ENCODE measurements at regions not wholly inside any gene's neighbourhood (a gene's known extent, or its start where the extent isn't known, plus 50 kb on each side); places are given as distances from the start of the nearest gene placed in this dataset.

- Mint-ChIP-seq H3K27ac (no peak overlapping the region), H3K36me3 (no peaks in the 10 kb centered on the region), H3K4me3 (no peak overlapping the region), H3K9me3 (no peaks in the 10 kb centered on the region), H3K4me1 (peaks cover 9% of the 10 kb centered on the region), H3K27me3 (ENCODE audit: low read depth) (peaks cover 4% of the 10 kb centered on the region)
- DNase-seq (ENCODE audit: low spot score in 2 of 2, unreplicated experiment in 2 of 2) = no peak
- TF ChIP-seq CTCF (IDR thresholded peaks at IDR 0.05; ENCODE audit: unreplicated experiment) = no peak
Measured at GRCh38 chr13:108034909-108035410, 180.4 kb downstream of the LIG4 start.

- peaks cover 3% of the 10 kb centered on the region for H3K27me3 Mint-ChIP-seq (ENCODE audit: low read depth)
- H3K36me3 Mint-ChIP-seq = no peaks in the 10 kb centered on the region
- H3K4me3 Mint-ChIP-seq = no peak overlapping the region
- no peak for TF ChIP-seq CTCF (IDR thresholded peaks at IDR 0.05; ENCODE audit: unreplicated experiment)
- H3K27ac Mint-ChIP-seq = no peak overlapping the region
- no peaks in the 10 kb centered on the region for H3K9me3 Mint-ChIP-seq
- DNase-seq (ENCODE audit: low spot score in 2 of 2, unreplicated experiment in 2 of 2) = no peak
- H3K4me1 Mint-ChIP-seq = peaks cover 9% of the 10 kb centered on the region
Measured at GRCh38 chr13:108033800-108034707, 181.3 kb downstream of the LIG4 start.

- peaks cover 3% of the 10 kb centered on the region for H3K27me3 Mint-ChIP-seq (ENCODE audit: low read depth)
- no peak overlapping the region for H3K4me3 Mint-ChIP-seq
- peaks cover 20% of the 10 kb centered on the region for H3K4me1 Mint-ChIP-seq
- no peaks in the 10 kb centered on the region for H3K36me3 Mint-ChIP-seq
- no peaks in the 10 kb centered on the region for H3K9me3 Mint-ChIP-seq
- no peak overlapping the region for H3K27ac Mint-ChIP-seq
- no peak for DNase-seq (ENCODE audit: low spot score in 2 of 2, unreplicated experiment in 2 of 2)
- no peak for TF ChIP-seq CTCF (IDR thresholded peaks at IDR 0.05; ENCODE audit: unreplicated experiment)
Measured at GRCh38 chr13:108031865-108032264, 183.5 kb downstream of the LIG4 start.

GRCh38 chr13:108030769-108031168, 184.6 kb downstream of the LIG4 start:
- no peak for DNase-seq (ENCODE audit: low spot score in 2 of 2, unreplicated experiment in 2 of 2)
- Mint-ChIP-seq H3K27ac (no peak overlapping the region), H3K9me3 (no peaks in the 10 kb centered on the region), H3K4me3 (no peak overlapping the region), H3K36me3 (no peaks in the 10 kb centered on the region), H3K4me1 (peaks cover 24% of the 10 kb centered on the region), H3K27me3 (ENCODE audit: low read depth) (peaks cover 3% of the 10 kb centered on the region)
- TF ChIP-seq CTCF (IDR thresholded peaks at IDR 0.05; ENCODE audit: unreplicated experiment) = no peak

GRCh38 chr13:108026680-108027410, 188.5 kb downstream of the LIG4 start:
- TF ChIP-seq CTCF (IDR thresholded peaks at IDR 0.05; ENCODE audit: unreplicated experiment) = no peak
- Mint-ChIP-seq H3K9me3 (no peaks in the 10 kb centered on the region), H3K27ac (peak overlapping the region; percentile 85), H3K4me3 (peak overlapping the region; percentile 3), H3K4me1 (peaks cover 19% of the 10 kb centered on the region), H3K27me3 (ENCODE audit: low read depth) (peaks cover 2% of the 10 kb centered on the region), H3K36me3 (no peaks in the 10 kb centered on the region)
- DNase-seq (ENCODE audit: low spot score in 2 of 2, unreplicated experiment in 2 of 2) = no peak
